MG63 (cell line): ENCODE measurements at regions not wholly inside any gene's neighbourhood (a gene's known extent, or its start where the extent isn't known, plus 50 kb on each side); places are given as distances from the start of the nearest gene placed in this dataset.

Experiments used
- DNase-seq: peaks from one replicate; pipeline ENCODE4 v3.0.0-alpha.2; 2020
- H3K27me3 ChIP-seq: fragments of 250-450 bp; sonication (Bioruptor Pico); 2 replicates; pipeline ENCODE4 v1.5.1; 2020; ENCODE audit warnings: mild to moderate bottlenecking, moderate library complexity
- H3K36me3 ChIP-seq: fragments of 250-450 bp; sonication (Bioruptor Pico); 2 replicates; pipeline ENCODE4 v1.5.1; 2020; ENCODE audit warnings: mild to moderate bottlenecking, moderate library complexity
- H3K4me3 ChIP-seq: fragments of 250-450 bp; sonication (Bioruptor Pico); 2 replicates; pipeline ENCODE4 v1.5.1; 2020; ENCODE audit warnings: mild to moderate bottlenecking, moderate library complexity
- H3K9me3 ChIP-seq: fragments of 250-450 bp; sonication (Bioruptor Pico); 2 replicates; pipeline ENCODE4 v1.5.1; 2020; ENCODE audit warnings: mild to moderate bottlenecking, moderate library complexity

DNA sequence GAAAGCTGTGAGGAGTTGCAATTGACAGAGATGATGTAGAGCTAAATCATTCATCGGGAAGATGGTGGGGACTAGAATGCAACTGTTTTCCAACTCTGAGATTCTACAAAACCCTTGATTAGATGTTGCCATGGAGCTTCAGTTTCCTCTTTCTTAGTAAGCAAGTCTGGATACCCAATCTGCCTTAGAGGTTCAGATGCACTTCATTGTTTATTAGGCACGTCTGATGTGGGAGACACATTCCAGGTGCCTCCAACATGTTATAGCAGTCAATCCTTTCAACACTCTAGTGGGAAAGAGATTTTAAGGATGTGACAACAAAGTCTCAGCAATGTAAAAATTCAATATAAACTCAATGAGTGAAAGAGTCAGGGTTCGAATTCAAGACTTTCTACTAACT lies 291.3 kb upstream of the PHYHIPL start:
- DNase-seq: no peak
- Histone ChIP-seq H3K27me3 (no peaks in the 10 kb centered on the region), H3K9me3 (peaks cover 2% of the 10 kb centered on the region; the same call in 1 of the 2 replicates), H3K4me3 (no peak overlapping the region), H3K36me3 (no peaks in the 10 kb centered on the region)

DNA sequence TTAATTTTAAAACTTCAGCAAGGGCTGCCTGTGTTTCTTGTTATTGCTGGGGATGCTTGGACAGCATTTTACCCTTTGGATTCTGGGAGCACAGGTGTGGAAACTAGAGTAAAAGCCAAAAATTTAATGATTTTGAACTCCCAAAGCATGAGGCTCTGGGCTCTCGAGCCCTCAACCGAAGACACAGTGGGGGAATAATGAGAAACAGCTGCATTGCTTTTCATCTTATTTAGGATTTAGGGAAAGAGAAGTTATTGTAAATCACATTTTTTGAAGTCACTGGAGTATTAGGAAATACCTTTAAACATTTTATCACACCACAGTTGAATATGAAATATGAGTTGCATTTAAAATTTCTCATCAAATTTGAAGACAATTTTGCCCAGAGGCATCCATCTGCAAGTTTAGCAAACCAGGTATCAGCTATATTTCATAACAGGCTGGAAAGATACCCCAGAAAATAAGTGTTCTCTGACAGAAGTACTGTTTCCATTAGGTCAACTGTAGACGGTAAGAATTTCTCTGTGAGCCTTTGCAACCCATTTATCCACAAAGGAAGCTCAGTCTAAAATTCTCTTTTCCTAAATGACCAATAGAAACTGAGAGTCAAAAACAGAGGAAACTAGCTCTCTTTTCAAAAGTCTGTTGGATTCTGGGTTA lies 290.6 kb upstream of the PHYHIPL start:
- H3K9me3 ChIP-seq: no peaks in the 10 kb centered on the region
- H3K36me3 ChIP-seq: no peaks in the 10 kb centered on the region
- H3K27me3 ChIP-seq: no peaks in the 10 kb centered on the region
- no peak for DNase-seq
- no peak overlapping the region for H3K4me3 ChIP-seq

DNA sequence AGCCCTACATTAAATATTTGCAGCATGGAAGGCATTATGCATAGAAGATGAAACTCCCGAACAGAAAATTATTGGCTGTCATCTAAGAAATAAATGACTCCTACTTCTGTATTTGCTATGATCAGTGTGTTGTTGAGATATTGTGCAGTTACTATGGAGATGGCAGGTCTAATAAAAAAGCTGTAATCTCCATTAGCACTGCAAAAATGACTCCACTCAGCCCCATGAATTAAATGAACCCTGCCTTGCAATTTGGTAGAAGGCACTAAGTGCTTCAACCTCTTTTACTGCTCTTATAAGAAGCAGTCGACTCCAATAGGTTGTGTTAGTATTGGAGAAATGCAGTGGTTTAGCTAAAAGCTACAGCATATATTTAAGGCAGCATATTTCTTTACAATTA lies 290.0 kb upstream of the PHYHIPL start:
- no peak overlapping the region for H3K4me3 ChIP-seq
- no peaks in the 10 kb centered on the region for H3K36me3 ChIP-seq
- DNase-seq: no peak
- no peaks in the 10 kb centered on the region for H3K9me3 ChIP-seq
- no peaks in the 10 kb centered on the region for H3K27me3 ChIP-seq

DNA sequence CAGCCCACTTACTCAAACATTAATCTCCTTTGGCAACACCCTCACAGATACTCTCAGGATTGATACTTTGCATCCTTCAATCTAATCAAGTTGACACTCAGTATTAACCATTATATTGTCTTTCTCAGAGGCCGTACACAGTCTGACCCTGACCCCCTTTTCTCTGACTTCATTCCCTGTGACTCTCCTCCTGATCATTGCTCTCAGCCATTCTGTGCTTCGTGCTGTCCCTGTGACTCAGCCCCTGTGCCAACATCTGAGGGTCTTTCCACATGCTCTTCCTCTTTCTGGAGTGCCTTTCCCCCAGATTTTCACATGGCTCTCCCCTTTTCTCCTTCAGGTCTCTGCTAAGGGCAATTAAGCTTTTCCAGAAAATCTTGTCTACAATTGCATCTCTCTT lies 289.0 kb upstream of the PHYHIPL start:
- H3K9me3 ChIP-seq: no peaks in the 10 kb centered on the region
- no peak overlapping the region for H3K4me3 ChIP-seq
- H3K27me3 ChIP-seq: no peaks in the 10 kb centered on the region
- no peak for DNase-seq
- no peaks in the 10 kb centered on the region for H3K36me3 ChIP-seq

DNA sequence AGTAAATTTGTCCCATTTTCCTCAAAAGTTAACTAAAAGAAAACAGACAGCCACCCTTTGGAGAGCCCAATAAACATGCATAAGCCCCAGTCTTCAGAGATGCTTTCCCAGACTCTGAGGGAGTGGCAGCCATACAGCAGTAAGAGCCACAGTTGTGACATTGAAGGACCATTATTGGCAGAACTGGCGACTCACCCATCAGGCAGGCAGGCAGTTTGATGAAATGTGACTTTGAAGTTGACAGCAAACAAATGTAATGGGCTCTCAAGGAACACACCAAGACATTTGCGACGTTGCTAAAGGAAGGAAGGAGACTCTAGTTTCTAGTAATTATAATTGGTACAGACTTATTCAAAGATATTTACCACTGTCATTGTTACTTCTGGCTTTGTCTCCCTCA lies 287.5 kb upstream of the PHYHIPL start:
- H3K4me3 ChIP-seq: no peak overlapping the region
- H3K27me3 ChIP-seq: no peaks in the 10 kb centered on the region
- H3K9me3 ChIP-seq: no peaks in the 10 kb centered on the region
- no peak for DNase-seq
- no peaks in the 10 kb centered on the region for H3K36me3 ChIP-seq

DNA sequence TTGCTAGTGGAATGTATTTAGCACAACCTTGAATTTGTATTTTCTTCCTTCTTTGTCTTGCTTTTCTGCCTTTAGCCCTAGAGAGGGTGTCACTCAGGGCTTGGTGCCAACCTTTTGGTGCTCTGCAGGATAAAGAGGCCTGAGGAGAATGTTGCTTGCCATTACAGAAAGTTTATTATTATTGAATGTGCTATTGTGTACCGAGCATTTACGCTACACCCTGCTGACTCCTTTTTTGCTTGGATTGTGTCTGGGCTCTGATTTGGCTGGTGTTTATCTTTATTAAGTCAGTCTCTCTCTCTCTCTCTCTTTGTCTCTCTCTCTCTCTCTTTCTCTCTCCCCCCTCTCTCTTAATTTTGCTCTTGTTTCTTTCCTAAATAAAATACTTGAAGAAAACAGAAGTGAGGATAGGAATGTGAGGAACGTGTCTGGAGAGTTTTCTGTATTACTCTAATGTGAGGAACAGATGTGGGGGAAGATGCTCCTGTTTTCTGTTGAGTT lies 284.4 kb upstream of the PHYHIPL start:
- DNase-seq: no peak
- Histone ChIP-seq H3K9me3 (no peaks in the 10 kb centered on the region), H3K4me3 (no peak overlapping the region), H3K27me3 (no peaks in the 10 kb centered on the region), H3K36me3 (no peaks in the 10 kb centered on the region)

DNA sequence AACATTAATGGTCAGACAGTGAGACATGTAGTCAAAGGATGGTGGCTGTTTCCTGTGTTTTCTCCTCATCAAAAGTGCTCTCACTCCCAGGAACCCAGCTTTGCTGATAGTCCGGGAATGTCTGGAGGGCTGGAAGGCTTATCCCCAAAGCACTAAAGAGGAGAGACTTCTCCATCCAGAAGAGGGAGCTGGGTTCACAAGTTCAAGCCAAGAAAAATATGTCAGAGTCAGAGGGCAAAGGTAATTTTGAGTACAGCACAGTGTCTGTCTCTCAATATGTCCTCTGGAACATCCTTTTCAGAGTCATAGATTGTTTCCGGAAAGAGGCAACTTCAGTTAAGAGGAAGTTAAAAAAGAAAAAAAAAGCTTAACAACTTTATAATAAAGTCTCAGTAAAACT lies 281.5 kb upstream of the PHYHIPL start:
- Histone ChIP-seq H3K4me3 (no peak overlapping the region), H3K27me3 (no peaks in the 10 kb centered on the region), H3K9me3 (no peaks in the 10 kb centered on the region), H3K36me3 (no peaks in the 10 kb centered on the region)
- no peak for DNase-seq

DNA sequence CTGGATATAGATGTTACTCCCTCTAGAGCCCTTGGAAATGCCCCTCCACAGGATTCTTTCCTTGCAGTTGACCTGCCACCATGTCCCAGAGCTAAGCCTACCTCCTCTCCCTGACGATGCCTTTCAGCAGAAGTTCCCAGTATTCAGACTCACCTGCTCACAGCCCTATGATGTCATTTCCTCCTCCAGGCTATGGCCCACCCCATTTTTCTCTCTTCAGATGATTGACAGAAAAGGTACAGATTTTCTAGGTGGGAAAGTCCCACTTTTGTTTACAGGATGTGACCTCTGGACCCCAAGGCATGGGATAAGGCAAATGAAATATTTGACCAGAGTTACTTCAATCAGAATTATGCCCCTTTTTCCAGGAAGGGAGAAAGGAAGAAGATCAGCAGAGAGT lies 280.2 kb upstream of the PHYHIPL start:
- DNase-seq: no peak
- Histone ChIP-seq H3K9me3 (no peaks in the 10 kb centered on the region), H3K36me3 (no peaks in the 10 kb centered on the region), H3K27me3 (no peaks in the 10 kb centered on the region), H3K4me3 (no peak overlapping the region)

DNA sequence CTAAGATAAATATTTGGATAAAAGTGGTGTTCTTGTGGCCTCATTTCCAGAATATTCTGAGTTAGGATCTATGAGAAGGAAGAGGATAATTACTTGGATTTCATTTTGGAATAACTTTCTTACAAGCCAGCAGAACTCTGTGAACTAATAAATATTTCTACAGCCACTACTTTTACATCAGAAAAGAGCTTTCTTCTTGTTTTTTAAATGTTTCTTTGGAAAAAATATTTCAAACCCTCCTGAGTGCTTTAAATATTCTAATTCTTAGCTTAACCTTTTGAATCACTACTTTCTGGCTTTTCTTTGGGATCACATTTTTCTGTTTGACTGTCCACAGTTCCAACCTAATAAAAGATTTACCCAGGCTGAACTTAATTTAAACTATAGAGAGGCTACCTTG lies 279.2 kb upstream of the PHYHIPL start:
- Histone ChIP-seq H3K9me3 (no peaks in the 10 kb centered on the region), H3K27me3 (no peaks in the 10 kb centered on the region), H3K36me3 (no peaks in the 10 kb centered on the region), H3K4me3 (no peak overlapping the region)
- no peak for DNase-seq

DNA sequence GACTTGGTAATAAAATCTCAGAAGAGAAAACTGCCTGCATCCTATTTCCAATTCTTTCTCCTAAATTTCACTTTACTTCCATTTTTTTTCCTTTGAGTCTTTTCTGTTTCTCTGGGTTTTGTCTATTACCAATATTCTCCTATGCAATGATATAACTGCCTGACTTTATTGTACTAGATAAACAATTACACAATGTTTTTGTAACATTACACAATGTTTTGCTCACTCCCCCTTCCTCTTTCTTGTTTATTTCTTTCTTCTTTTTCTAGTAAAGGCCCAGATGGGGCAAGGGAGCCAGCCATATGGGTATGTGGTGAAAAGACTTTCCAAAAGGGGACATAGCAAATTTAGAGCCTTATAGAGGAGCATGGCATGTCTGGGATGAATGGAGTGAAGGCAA lies 278.7 kb upstream of the PHYHIPL start:
- H3K27me3 ChIP-seq: no peaks in the 10 kb centered on the region
- H3K9me3 ChIP-seq: no peaks in the 10 kb centered on the region
- DNase-seq: no peak
- no peaks in the 10 kb centered on the region for H3K36me3 ChIP-seq
- no peak overlapping the region for H3K4me3 ChIP-seq

DNA sequence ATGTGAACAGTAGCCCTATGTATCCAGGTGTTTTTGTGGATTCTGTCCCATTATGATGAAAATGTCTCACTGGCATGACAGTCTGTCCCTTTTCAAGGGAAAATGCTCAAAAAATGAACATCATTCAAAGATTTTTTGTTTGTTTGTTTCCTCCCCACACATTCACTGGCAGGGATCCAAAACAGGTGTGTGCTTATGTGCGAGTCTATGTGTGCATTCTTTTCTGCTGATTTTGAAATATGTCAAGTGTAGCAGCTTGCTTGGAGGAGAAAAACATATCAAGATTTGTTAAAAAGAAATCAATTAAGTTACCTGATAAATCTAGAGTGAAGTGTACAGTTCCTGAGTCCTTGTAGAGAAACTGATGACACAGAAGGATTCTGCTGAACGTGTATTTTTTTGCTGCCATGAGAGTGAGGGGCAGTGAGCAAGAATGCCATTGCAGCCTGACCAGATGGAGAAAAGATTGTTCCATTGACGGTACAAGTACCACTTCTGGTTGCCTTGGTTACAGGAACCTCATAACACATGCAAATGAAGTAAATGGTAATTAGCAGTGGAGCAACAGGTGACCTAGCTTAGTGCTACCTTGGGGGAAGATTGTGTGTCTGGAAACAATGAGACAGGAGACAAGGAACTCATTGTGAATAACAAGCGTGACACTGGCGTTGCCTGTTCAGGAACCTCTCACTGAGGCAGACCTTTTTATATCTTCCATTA lies 277.4 kb upstream of the PHYHIPL start:
- Histone ChIP-seq H3K27me3 (no peaks in the 10 kb centered on the region), H3K36me3 (no peaks in the 10 kb centered on the region), H3K9me3 (no peaks in the 10 kb centered on the region), H3K4me3 (no peak overlapping the region)
- no peak for DNase-seq

DNA sequence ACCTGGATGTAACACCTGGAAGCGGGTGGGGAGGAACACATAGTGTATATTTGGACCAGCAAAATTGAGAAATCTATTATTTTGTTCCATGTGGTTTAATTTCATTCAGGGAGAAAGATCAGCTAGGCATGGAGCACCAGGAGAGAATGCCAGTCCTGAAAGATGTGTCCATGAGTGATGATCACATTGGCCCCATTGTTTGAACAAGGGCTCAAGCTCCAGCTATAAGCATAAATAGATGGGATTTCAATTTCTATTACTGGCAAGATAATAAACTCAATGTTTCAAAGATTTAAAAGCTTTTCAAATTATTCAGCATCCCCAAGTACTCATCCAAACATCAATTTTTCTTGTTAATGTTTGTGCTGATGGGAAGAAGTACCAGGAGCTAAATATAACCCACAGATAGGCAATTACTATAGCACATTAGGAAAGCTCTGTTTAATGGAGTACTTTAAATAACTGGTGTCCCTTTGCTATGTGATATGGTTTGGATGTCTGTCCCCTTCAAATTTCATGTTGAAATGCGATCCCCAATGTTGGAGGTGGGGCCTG lies 275.3 kb upstream of the PHYHIPL start:
- Histone ChIP-seq H3K4me3 (no peak overlapping the region), H3K9me3 (no peaks in the 10 kb centered on the region), H3K27me3 (no peaks in the 10 kb centered on the region), H3K36me3 (no peaks in the 10 kb centered on the region)
- DNase-seq: no peak

DNA sequence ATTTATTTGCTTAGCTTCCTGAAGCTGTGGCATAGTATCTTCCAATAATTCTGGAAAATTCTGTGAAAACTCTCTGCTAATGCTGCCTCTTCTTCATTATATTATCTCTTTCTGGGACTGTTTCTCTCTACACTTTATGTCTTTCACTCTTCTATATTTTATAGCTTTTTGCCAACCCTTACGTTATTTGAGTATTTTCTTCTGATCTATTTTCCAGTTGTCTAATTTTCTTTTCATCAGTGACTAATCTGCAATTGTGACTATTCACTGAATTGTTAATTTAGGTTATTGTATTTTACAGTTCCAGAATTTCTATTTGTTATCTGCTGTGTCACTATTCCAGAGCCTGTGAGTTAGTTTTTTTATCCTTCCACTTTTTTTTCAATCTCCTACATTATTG lies 273.4 kb upstream of the PHYHIPL start:
- Histone ChIP-seq H3K36me3 (no peaks in the 10 kb centered on the region), H3K4me3 (no peak overlapping the region), H3K27me3 (no peaks in the 10 kb centered on the region), H3K9me3 (no peaks in the 10 kb centered on the region)
- no peak for DNase-seq

DNA sequence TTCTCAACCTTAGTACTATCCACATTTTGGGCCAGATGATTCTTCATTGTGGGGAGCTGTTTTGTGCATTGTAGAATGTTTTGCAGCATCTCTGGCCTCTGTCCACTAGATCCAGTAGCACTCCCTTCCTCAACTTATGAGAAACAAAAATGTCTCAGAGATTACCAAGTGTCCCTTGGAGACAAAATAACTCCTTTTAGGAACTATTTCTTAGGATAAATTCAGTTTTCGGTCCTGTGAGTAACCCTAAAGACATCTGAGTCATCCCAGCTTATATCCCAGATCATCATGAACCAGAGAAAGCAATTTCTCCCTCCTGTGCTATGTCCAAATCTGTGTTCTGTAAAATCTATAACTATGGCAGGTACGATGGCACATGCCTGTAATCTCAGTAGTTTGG lies 266.6 kb upstream of the PHYHIPL start:
- no peak overlapping the region for H3K4me3 ChIP-seq
- H3K9me3 ChIP-seq: no peaks in the 10 kb centered on the region
- no peak for DNase-seq
- no peaks in the 10 kb centered on the region for H3K36me3 ChIP-seq
- H3K27me3 ChIP-seq: no peaks in the 10 kb centered on the region; the same call in 1 of the 2 replicates

DNA sequence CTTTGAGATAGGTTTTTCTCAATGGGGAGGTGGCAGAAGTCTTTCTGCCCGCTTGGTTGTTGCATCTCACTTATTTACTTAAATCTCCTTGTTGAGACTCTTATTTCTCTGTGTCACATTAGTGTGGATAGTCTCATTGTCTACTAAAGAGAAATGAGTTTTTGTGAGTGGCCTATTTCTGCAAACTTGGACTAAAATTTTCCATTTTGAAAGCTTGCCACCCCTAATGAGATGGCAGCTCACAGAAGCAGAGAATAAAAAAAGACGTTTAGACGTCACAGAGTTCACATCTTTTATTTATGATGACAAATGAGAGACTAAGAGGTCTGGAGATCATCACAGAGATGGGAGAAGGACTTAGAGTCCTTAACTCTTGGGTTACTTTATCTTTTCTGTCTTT lies 262.7 kb upstream of the PHYHIPL start:
- DNase-seq: no peak
- no peaks in the 10 kb centered on the region for H3K9me3 ChIP-seq
- H3K36me3 ChIP-seq: no peaks in the 10 kb centered on the region
- H3K27me3 ChIP-seq: no peaks in the 10 kb centered on the region; the same call in 1 of the 2 replicates
- no peak overlapping the region for H3K4me3 ChIP-seq

DNA sequence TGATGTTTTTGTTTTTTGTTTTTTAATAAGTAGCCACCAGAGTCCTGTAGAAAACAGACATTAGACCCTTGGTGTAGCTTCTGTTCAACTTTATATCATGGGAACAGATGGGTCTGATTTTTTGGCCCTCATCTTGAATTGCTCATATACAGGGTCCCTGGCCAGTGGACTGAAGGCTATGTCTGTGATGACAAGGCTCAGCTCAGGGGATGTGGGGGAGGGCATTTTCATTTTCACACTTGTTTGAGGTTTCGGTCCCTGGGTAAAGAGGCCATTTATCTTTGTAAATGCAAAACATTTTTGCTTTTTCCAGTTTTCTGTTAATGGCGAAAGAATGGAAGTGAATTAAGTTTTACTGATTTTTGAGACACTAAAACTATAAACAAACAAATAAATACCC lies 257.6 kb upstream of the PHYHIPL start:
- Histone ChIP-seq H3K36me3 (no peaks in the 10 kb centered on the region), H3K27me3 (no peaks in the 10 kb centered on the region), H3K9me3 (no peaks in the 10 kb centered on the region), H3K4me3 (no peak overlapping the region)
- no peak for DNase-seq

DNA sequence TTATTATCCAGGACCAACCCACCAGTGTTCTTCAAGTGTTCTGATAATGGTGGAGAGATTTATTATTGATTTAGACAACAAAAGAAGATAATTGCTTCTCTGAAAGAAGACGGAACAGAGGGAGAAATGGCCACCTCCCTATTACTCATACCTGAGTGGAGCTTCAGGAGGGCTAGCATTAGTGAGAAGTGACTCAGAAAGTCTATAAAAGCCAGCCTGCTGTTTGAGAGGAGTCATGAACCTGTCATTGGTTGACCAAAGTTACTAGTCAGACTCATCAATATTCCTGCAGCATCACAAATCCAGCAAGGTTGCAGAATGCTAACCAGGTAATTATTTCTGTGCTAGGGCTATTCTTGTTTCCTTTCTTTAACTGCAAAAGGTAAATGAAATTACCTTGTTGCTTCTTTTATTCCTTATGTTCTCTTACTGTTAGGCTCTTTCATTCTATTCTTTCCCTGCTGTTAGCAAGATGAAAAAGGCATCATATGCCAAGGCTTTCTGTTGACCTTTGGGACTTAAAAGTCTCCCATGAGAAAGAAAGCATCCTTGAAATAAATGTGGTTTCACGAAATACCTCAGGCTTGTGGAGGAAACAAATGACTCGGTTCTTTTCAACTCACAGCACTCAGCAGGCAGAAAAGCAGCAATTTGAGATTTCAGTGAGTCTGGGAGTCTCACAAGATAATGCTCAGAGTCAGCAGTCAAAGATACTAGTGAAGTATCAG lies 256.4 kb upstream of the PHYHIPL start:
- no peaks in the 10 kb centered on the region for H3K36me3 ChIP-seq
- no peaks in the 10 kb centered on the region for H3K27me3 ChIP-seq
- DNase-seq: peak; percentile 16
- H3K4me3 ChIP-seq: no peak overlapping the region
- no peaks in the 10 kb centered on the region for H3K9me3 ChIP-seq
